IMR-90 (cell line): ENCODE measurements at regions not wholly inside any gene's neighbourhood (a gene's known extent, or its start where the extent isn't known, plus 50 kb on each side); places are given as distances from the start of the nearest gene placed in this dataset.

Experiments
- ATAC-seq: fragments of 200-7000 bp; cut with Tn5 transposase; 2 replicates; pipeline ENCODE4 v1.9.1; 2020; ENCODE audit warnings: low read depth, mild to moderate bottlenecking, moderate library complexity
- BruUV-seq: library from RNA; stranded (reverse); fragments of 400-500 nt; replicated peaks from 2 replicates; lab custom pipeline; 2021; lab: Mats Ljungman, UMichigan
- CTCF ChIA-PET: fragments of 300-600 bp; formaldehyde crosslinking; extraction: SDS; loops from one replicate; lab custom pipeline; 2021; ENCODE audit warnings: antibody characterized with exemption; lab: Yijun Ruan, JAX
- POLR2A ChIA-PET: fragments of 300-600 bp; sonication (Branson Sonifier 250); formaldehyde crosslinking; loops from one replicate; lab custom pipeline; 2022; ENCODE audit warnings: antibody characterized with exemption; ENCODE audit not compliant: unreplicated experiment; lab: Charles Lee
- DNase-seq: peaks from one replicate; pipeline ENCODE4 v3.0.0; 2013
- H2AFZ ChIP-seq: replicated peaks from 2 replicates; pipeline ENCODE3; 2013; ENCODE audit warnings: low read length, mild to moderate bottlenecking; ENCODE audit not compliant: poor library complexity
- H2AK5ac ChIP-seq: 2 replicates; pipeline ENCODE4 v1.6.1; 2013; ENCODE audit warnings: low read depth, low read length, inconsistent platforms
- H2AK9ac ChIP-seq: replicated peaks from 2 replicates; pipeline ENCODE3; 2013; ENCODE audit warnings: mild to moderate bottlenecking, low read depth, low read length, moderate library complexity; ENCODE audit not compliant: poor library complexity
- H2BK120ac ChIP-seq: 2 replicates; pipeline ENCODE4 v1.6.1; 2013; ENCODE audit warnings: low read depth, low read length, inconsistent platforms
- H2BK15ac ChIP-seq: 3 replicates; pipeline ENCODE4 v1.6.1; 2013; ENCODE audit warnings: low read depth, low read length, inconsistent platforms
- H2BK20ac ChIP-seq: 2 replicates; pipeline ENCODE4 v1.6.1; 2013; ENCODE audit warnings: low read depth, mild to moderate bottlenecking, inconsistent platforms, low read length, moderate library complexity
- H2BK5ac ChIP-seq: 2 replicates; pipeline ENCODE4 v1.6.1; 2013; ENCODE audit warnings: mild to moderate bottlenecking, low read depth, low read length, inconsistent platforms; ENCODE audit not compliant: poor library complexity, severe bottlenecking
- H3K14ac ChIP-seq: replicated peaks from 2 replicates; pipeline ENCODE4 v1.6.1; 2013; ENCODE audit warnings: low read depth, low read length, inconsistent platforms
- H3K18ac ChIP-seq: 2 replicates; pipeline ENCODE4 v1.6.1; 2013; ENCODE audit warnings: low read depth, low read length, control low read depth
- H3K23ac ChIP-seq: 2 replicates; pipeline ENCODE4 v1.6.1; 2013; ENCODE audit warnings: low read depth, low read length, inconsistent platforms
- H3K27ac ChIP-seq: 2 replicates; pipeline ENCODE4 v1.5.1; 2013; ENCODE audit warnings: mild to moderate bottlenecking, control low read depth, low read length; ENCODE audit not compliant: insufficient read depth
- H3K27me3 ChIP-seq: 2 replicates; pipeline ENCODE4 v1.6.1; 2013; ENCODE audit warnings: low read length; ENCODE audit not compliant: control insufficient read depth, insufficient read depth
- H3K36me3 ChIP-seq: 2 replicates; pipeline ENCODE4 v1.6.1; 2013; ENCODE audit warnings: low read length, mixed read lengths; ENCODE audit not compliant: control insufficient read depth, insufficient read depth
- H3K4ac ChIP-seq: 2 replicates; pipeline ENCODE4 v1.6.1; 2013; ENCODE audit warnings: low read depth, low read length, inconsistent platforms
- H3K4me1 ChIP-seq: 2 replicates; pipeline ENCODE4 v1.6.1; 2013; ENCODE audit warnings: low read length, mixed read lengths; ENCODE audit not compliant: control insufficient read depth, insufficient read depth
- H3K4me2 ChIP-seq: 2 replicates; pipeline ENCODE4 v1.6.1; 2013; ENCODE audit warnings: low read depth, mild to moderate bottlenecking, control low read depth, low read length, moderate library complexity
- H3K4me3 ChIP-seq: 2 replicates; pipeline ENCODE4 v1.5.1; 2013; ENCODE audit warnings: low read depth, mild to moderate bottlenecking, control low read depth, low read length, moderate library complexity; ENCODE audit not compliant: insufficient read depth
- H3K56ac ChIP-seq: 2 replicates; pipeline ENCODE4 v1.6.1; 2013; ENCODE audit warnings: low read length, inconsistent platforms; ENCODE audit not compliant: insufficient read depth; ENCODE audit errors: extremely low read depth
- H3K79me1 ChIP-seq, 2 experiments: 2 replicates each; pipeline ENCODE4 v1.6.1; 2013; ENCODE audit warnings: low read length in 2 of 2, inconsistent platforms in 1 of 2, low read depth in 1 of 2
- H3K9ac ChIP-seq: 2 replicates; pipeline ENCODE4 v1.6.1; 2013; ENCODE audit warnings: low read depth, low read length, control low read depth
- H3K9me1 ChIP-seq: 2 replicates; pipeline ENCODE4 v1.6.1; 2013; ENCODE audit warnings: low read length, inconsistent platforms; ENCODE audit not compliant: insufficient read depth
- H3K9me3 ChIP-seq: 2 replicates; pipeline ENCODE4 v1.6.1; 2013; ENCODE audit warnings: low read length; ENCODE audit not compliant: control insufficient read depth, insufficient read depth
- H4K20me1 ChIP-seq: 2 replicates; pipeline ENCODE4 v1.6.1; 2013; ENCODE audit warnings: low read length, inconsistent platforms; ENCODE audit not compliant: insufficient read depth
- H4K5ac ChIP-seq: 2 replicates; pipeline ENCODE4 v1.6.1; 2013; ENCODE audit warnings: mild to moderate bottlenecking, low read depth, low read length, control low read depth
- H4K8ac ChIP-seq, 2 experiments: 2 replicates each; pipeline ENCODE4 v1.6.1; 2013; ENCODE audit warnings: low read depth in 2 of 2, low read length in 2 of 2, control low read depth in 1 of 2, inconsistent platforms in 1 of 2
- H4K91ac ChIP-seq: 2 replicates; pipeline ENCODE4 v1.6.1; 2013; ENCODE audit warnings: low read depth, low read length, inconsistent platforms; ENCODE audit not compliant: insufficient read depth
- BHLHE40 ChIP-seq: fragments of 150-350 bp; IDR thresholded peaks from 2 replicates; pipeline ENCODE4 v1.6.1; 2016; ENCODE audit warnings: mild to moderate bottlenecking, low read depth, low read length
- CEBPB ChIP-seq: IDR thresholded peaks from 2 replicates; pipeline ENCODE4 v1.6.1; 2012; ENCODE audit warnings: low read depth, low read length, improper control_type of control experiment
- CHD1 ChIP-seq: IDR thresholded peaks from 2 replicates; pipeline ENCODE4 v1.6.1; 2012; ENCODE audit warnings: low read depth, low read length, improper control_type of control experiment
- FOS ChIP-seq: fragments of 150-350 bp; IDR thresholded peaks from 2 replicates; pipeline ENCODE4 v1.6.1; 2016; ENCODE audit warnings: low read depth, low read length
- MAFK ChIP-seq: IDR thresholded peaks from 2 replicates; pipeline ENCODE4 v1.6.1; 2012; ENCODE audit warnings: low read depth, low read length, improper control_type of control experiment
- MAZ ChIP-seq: IDR thresholded peaks from 2 replicates; pipeline ENCODE4 v1.6.1; 2012; ENCODE audit warnings: low read depth, mild to moderate bottlenecking, low read length, improper control_type of control experiment, moderate library complexity, borderline replicate concordance
- MXI1 ChIP-seq: IDR thresholded peaks from 2 replicates; pipeline ENCODE4 v1.6.1; 2012; ENCODE audit warnings: low read depth, mild to moderate bottlenecking, low read length, moderate library complexity, borderline replicate concordance
- NFE2L2 ChIP-seq: fragments of 150-350 bp; IDR thresholded peaks from 2 replicates; pipeline ENCODE4 v1.6.1; 2016; ENCODE audit warnings: low read depth, mild to moderate bottlenecking, low read length
- POLR2A ChIP-seq: IDR thresholded peaks from 2 replicates; pipeline ENCODE4 v1.6.1; 2012; ENCODE audit warnings: mild to moderate bottlenecking, low read depth, low read length
- RAD21 ChIP-seq: IDR thresholded peaks from 2 replicates; pipeline ENCODE4 v1.6.1; 2012; ENCODE audit warnings: low read length, improper control_type of control experiment
- RCOR1 ChIP-seq: IDR thresholded peaks from 2 replicates; pipeline ENCODE4 v1.6.1; 2012; ENCODE audit warnings: mild to moderate bottlenecking, low read length, improper control_type of control experiment; ENCODE audit not compliant: insufficient replicate concordance
- RFX5 ChIP-seq: IDR thresholded peaks from 2 replicates; pipeline ENCODE4 v1.8.0; 2012; ENCODE audit warnings: low read depth, mild to moderate bottlenecking, low read length, moderate library complexity
- SMC3 ChIP-seq: fragments of 150-350 bp; IDR thresholded peaks from 2 replicates; pipeline ENCODE4 v1.6.1; 2016; ENCODE audit warnings: low read depth, mild to moderate bottlenecking, antibody characterized with exemption, low read length, moderate library complexity
- whole genome bisulfite sequencing, 2 experiments: methylation state at CpG; one replicate each; pipeline versions ENCODE4 v1.1.5 to v1.1.7; 2013; ENCODE audit warnings: missing lambda C conversion rate in 2 of 2; ENCODE audit not compliant: insufficient read length in 1 of 2; ENCODE audit errors: extremely low coverage in 2 of 2; 5-methylcytosine and 5-hydroxymethylcytosine counted together
- dilution Hi-C: fragments of 300-500 bp; cut with HindIII; formaldehyde crosslinking; loops from one replicate; pipeline ENCODE4 v1.14.3; 2018; ENCODE audit warnings: low sequenced_read_pairs; ENCODE audit not compliant: unreplicated experiment
- in situ Hi-C: fragments of 300-500 bp; cut with MboI; formaldehyde crosslinking; loops from 3 replicates; pipeline ENCODE4 v1.14.3; 2019; ENCODE audit warnings: low sequenced_read_pairs, inconsistent platforms, mixed read lengths
- intact Hi-C: fragments of 100-400 bp; cut with micrococcal nuclease; formaldehyde crosslinking; loops from 2 replicates; pipeline ENCODE4 v1.10.0; 2022
- TF ChIP-seq, protein P1 (sequence below): conservative IDR thresholded peaks from 2 replicates; pipeline ENCODE4 v1.5.1; 2012; ENCODE audit warnings: mild to moderate bottlenecking, low read depth, low read length, improper control_type of control experiment
- TF ChIP-seq, protein P2 (sequence below): fragments of 150-350 bp; IDR thresholded peaks from 2 replicates; pipeline ENCODE4 v1.6.1; 2016; ENCODE audit warnings: low read depth, mild to moderate bottlenecking, low read length, moderate library complexity, borderline replicate concordance
- TF ChIP-seq, protein P3 (sequence below): fragments of 150-350 bp; IDR thresholded peaks from 2 replicates; pipeline ENCODE4 v1.6.1; 2017; ENCODE audit warnings: mild to moderate bottlenecking, antibody characterized with exemption, low read length, low read depth

DNA sequence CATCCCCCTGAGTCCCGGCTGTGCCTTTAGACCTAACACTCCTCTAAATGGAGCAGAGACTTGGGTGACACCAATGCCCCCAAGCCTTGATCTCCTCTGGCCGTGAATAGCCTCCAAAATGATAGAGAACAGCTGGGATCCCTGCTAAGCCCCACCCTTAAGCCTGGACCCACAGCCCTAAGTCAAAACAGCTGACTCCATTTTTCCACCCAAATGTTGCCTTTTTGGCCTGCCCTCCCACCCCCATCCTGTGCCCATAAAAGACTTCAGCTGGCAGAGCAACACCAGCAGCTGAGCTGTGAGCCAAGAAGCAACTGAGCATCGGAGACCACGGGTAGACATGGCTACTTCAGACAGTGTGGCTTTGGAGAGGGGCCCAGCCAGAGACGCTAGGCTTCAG, 420.8 kb downstream of the NPHP4 start:
- no peak overlapping the region for H2BK5ac ChIP-seq
- ChIA-PET POLR2A (no interaction called here), CTCF (no interaction called here)
- no peak overlapping the region for H4K8ac ChIP-seq
- H2AK9ac ChIP-seq, result no peak overlapping the region
- no peaks in the 10 kb centered on the region for H3K79me1 ChIP-seq
- TF ChIP-seq, protein P1, sequence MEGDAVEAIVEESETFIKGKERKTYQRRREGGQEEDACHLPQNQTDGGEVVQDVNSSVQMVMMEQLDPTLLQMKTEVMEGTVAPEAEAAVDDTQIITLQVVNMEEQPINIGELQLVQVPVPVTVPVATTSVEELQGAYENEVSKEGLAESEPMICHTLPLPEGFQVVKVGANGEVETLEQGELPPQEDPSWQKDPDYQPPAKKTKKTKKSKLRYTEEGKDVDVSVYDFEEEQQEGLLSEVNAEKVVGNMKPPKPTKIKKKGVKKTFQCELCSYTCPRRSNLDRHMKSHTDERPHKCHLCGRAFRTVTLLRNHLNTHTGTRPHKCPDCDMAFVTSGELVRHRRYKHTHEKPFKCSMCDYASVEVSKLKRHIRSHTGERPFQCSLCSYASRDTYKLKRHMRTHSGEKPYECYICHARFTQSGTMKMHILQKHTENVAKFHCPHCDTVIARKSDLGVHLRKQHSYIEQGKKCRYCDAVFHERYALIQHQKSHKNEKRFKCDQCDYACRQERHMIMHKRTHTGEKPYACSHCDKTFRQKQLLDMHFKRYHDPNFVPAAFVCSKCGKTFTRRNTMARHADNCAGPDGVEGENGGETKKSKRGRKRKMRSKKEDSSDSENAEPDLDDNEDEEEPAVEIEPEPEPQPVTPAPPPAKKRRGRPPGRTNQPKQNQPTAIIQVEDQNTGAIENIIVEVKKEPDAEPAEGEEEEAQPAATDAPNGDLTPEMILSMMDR, result no peak
- TF ChIP-seq POLR2A (no peak), SMC3 (no peak), CHD1 (no peak), CEBPB (no peak), RFX5 (no peak), MAFK (no peak), BHLHE40 (no peak), RAD21 (no peak), NFE2L2 (no peak), FOS (no peak), MAZ (no peak), MXI1 (no peak), RCOR1 (no peak)
- TF ChIP-seq, protein P2, sequence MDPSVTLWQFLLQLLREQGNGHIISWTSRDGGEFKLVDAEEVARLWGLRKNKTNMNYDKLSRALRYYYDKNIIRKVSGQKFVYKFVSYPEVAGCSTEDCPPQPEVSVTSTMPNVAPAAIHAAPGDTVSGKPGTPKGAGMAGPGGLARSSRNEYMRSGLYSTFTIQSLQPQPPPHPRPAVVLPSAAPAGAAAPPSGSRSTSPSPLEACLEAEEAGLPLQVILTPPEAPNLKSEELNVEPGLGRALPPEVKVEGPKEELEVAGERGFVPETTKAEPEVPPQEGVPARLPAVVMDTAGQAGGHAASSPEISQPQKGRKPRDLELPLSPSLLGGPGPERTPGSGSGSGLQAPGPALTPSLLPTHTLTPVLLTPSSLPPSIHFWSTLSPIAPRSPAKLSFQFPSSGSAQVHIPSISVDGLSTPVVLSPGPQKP, result no peak
- TF ChIP-seq, protein P3, sequence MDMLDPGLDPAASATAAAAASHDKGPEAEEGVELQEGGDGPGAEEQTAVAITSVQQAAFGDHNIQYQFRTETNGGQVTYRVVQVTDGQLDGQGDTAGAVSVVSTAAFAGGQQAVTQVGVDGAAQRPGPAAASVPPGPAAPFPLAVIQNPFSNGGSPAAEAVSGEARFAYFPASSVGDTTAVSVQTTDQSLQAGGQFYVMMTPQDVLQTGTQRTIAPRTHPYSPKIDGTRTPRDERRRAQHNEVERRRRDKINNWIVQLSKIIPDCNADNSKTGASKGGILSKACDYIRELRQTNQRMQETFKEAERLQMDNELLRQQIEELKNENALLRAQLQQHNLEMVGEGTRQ, result no peak
- intact Hi-C loops (no loop called here), in situ Hi-C loops (no loop called here), dilution Hi-C loops (no loop called here)
- H3K56ac ChIP-seq, result no peak overlapping the region
- 0% methylated on average over 1 of the region's 5 CpGs; no CpG with 5 or more reads in 1 of the 2 experiments for whole genome bisulfite sequencing, 2 experiments
- H3K9me1 ChIP-seq, result no peaks in the 10 kb centered on the region
- H2BK120ac ChIP-seq, result no peak overlapping the region
- no peaks in the 10 kb centered on the region for H3K27me3 ChIP-seq
- H3K36me3 ChIP-seq, result no peaks in the 10 kb centered on the region
- H3K4me3 ChIP-seq, result no peak overlapping the region
- ATAC-seq (no peak), DNase-seq (no peak)
- H3K4ac ChIP-seq, result no peak overlapping the region
- no peaks in the 10 kb centered on the region for H3K4me1 ChIP-seq
- peaks cover 41% of the 10 kb centered on the region for H3K9me3 ChIP-seq
- H3K18ac ChIP-seq, result no peak overlapping the region
- no peak overlapping the region for H3K27ac ChIP-seq
- no peak overlapping the region for H2AFZ ChIP-seq
- BruUV-seq, result no TSS peak
- no peak overlapping the region for H3K9ac ChIP-seq
- no peak overlapping the region for H2BK15ac ChIP-seq
- no peak overlapping the region for H2AK5ac ChIP-seq
- H4K5ac ChIP-seq, result no peak overlapping the region
- no peaks in the 10 kb centered on the region for H4K20me1 ChIP-seq
- no peak overlapping the region for H3K14ac ChIP-seq
- H4K91ac ChIP-seq, result no peak overlapping the region
- no peak overlapping the region for H3K23ac ChIP-seq
- H3K4me2 ChIP-seq, result no peak overlapping the region
- no peak overlapping the region for H2BK20ac ChIP-seq
